Stimulated activated CD8-positive, alpha-beta memory T cell treated with anti-CD3 and anti-CD28 coated beads, Interleukin-7, amount 100 ng/mL, for 24 hours (primary cell): ENCODE measurements at regions not wholly inside any gene's neighbourhood (a gene's known extent, or its start where the extent isn't known, plus 50 kb on each side); places are given as distances from the start of the nearest gene placed in this dataset.
"Not testable (repeated sequence)": the region's sequence is repeated elsewhere in the genome, so short reads cannot be mapped to it uniquely, and the experiment has no call there.

Source experiments
- DNase-seq: peaks from one replicate; pipeline ENCODE4 v3.0.0-alpha.2; 2020; ENCODE audit warnings: low read depth

GRCh38 chrX:45986081-45986480 is 559.1 kb downstream of the ZNF674 start:
- no peak for DNase-seq

- DNase-seq = not testable (repeated sequence)
These were observed 562.1 kb downstream of the ZNF674 start for GRCh38 chrX:45982958-45983727.

GRCh38 chrX:45980726-45981125 is 564.5 kb downstream of the ZNF674 start:
- DNase-seq = no peak

- DNase-seq = no peak
These were observed 569.6 kb downstream of the ZNF674 start for GRCh38 chrX:45975633-45976032.

GRCh38 chrX:45972636-45973035 is 572.6 kb downstream of the ZNF674 start:
- DNase-seq = no peak

- DNase-seq = no peak
These were observed 585.7 kb downstream of the ZNF674 start for GRCh38 chrX:45959567-45959966.

- DNase-seq = no peak
These were observed 588.9 kb downstream of the ZNF674 start for GRCh38 chrX:45956191-45956870.

GRCh38 chrX:45955661-45956060 is 589.6 kb downstream of the ZNF674 start:
- DNase-seq = no peak

- no peak for DNase-seq
These were observed 591.2 kb downstream of the ZNF674 start for GRCh38 chrX:45954026-45954425.

- DNase-seq = no peak
These were observed 593.2 kb downstream of the ZNF674 start for GRCh38 chrX:45952030-45952429.

GRCh38 chrX:45935408-45935807 is 609.8 kb downstream of the ZNF674 start:
- no peak for DNase-seq

- no peak for DNase-seq
These were observed 632.9 kb downstream of the ZNF674 start for GRCh38 chrX:45912316-45912715.

- no peak for DNase-seq
These were observed 637.4 kb downstream of the ZNF674 start for GRCh38 chrX:45907786-45908185.

- DNase-seq = no peak
These were observed 641.4 kb downstream of the ZNF674 start for GRCh38 chrX:45903781-45904201.

GRCh38 chrX:45900766-45901615 is 644.2 kb downstream of the ZNF674 start:
- DNase-seq = no peak

GRCh38 chrX:45894864-45895645 is 650.2 kb downstream of the ZNF674 start:
- DNase-seq = no peak

GRCh38 chrX:45889471-45889870 is 655.8 kb downstream of the ZNF674 start:
- DNase-seq = no peak

GRCh38 chrX:45888518-45888917 is 656.7 kb downstream of the ZNF674 start:
- DNase-seq = no peak

- no peak for DNase-seq
These were observed 659.3 kb downstream of the ZNF674 start for GRCh38 chrX:45885931-45886330.

- DNase-seq = no peak
These were observed 665.7 kb downstream of the ZNF674 start for GRCh38 chrX:45879512-45879911.

- DNase-seq = no peak
These were observed 669.0 kb downstream of the ZNF674 start for GRCh38 chrX:45876206-45876605.

- no peak for DNase-seq
These were observed 671.4 kb downstream of the ZNF674 start for GRCh38 chrX:45873781-45874180.
